ENCODE measurements at regions not wholly inside any gene's neighbourhood (a gene's known extent, or its start where the extent isn't known, plus 50 kb on each side); places are given as distances from the start of the nearest gene placed in this dataset.
A peak's percentile ranks its signal among the peaks of the same experiment; 100 is the strongest.

GRCh38 chr1:25034736-25035522, 104.9 kb upstream of the RUNX3 start:
- H3K9me1 ChIP-seq (ENCODE audit: insufficient read depth, low read length) = peaks cover 6% of the 10 kb centered on the region; the same call in 1 of the 2 replicates
- POLR2A ChIA-PET (ENCODE audit: unreplicated experiment) = no interaction called here
- H3K23ac ChIP-seq (ENCODE audit: low read depth, low read length) = no peak overlapping the region
- no peak overlapping the region for H3K4me3 ChIP-seq (ENCODE audit: insufficient read depth, low read depth, low read length)
- ATAC-seq (ENCODE audit: low read depth) = no peak
- no peak overlapping the region for H2AK9ac ChIP-seq (replicated peaks; ENCODE audit: low read depth, low read length, poor library complexity)
- dilution Hi-C loops (cut with HindIII; ENCODE audit: low sequenced_read_pairs, unreplicated experiment) = no loop called here
- peak overlapping the region; percentile 32 for H2AK5ac ChIP-seq (ENCODE audit: low read depth, low read length)
- CTCF ChIA-PET = interaction anchor here (0.5 kb wide), 1 partner anchor 180 kb away, joined by 3 read pairs; no protein-coding TSS in a partner anchor
- no peaks in the 10 kb centered on the region for H3K79me1 ChIP-seq (ENCODE audit: low read depth in 1 of 2, low read length in 2 of 2)
- H3K56ac ChIP-seq (ENCODE audit: extremely low read depth, insufficient read depth, low read length) = no peak overlapping the region
- H2AFZ ChIP-seq (replicated peaks; ENCODE audit: low read length, poor library complexity) = peak overlapping the region; percentile 6
- in situ Hi-C loops (cut with MboI; ENCODE audit: low sequenced_read_pairs) = loop anchor here (5.0 kb wide), 1 partner anchor 93 kb away; no protein-coding TSS in a partner anchor
- TF ChIP-seq SMC3 (IDR thresholded peaks at IDR 0.05; ENCODE audit: low read depth, low read length) (no peak), CTCF (conservative IDR thresholded peaks at IDR 0.05; ENCODE audit: low read depth, low read length) (no peak), MAZ (IDR thresholded peaks at IDR 0.05; ENCODE audit: borderline replicate concordance, low read depth, low read length) (no peak)
- WGBS, 2 experiments (ENCODE audit: extremely low coverage in 2 of 2, insufficient read length in 1 of 2) = no CpG with 5 or more reads among the region's 14 CpGs
- H3K18ac ChIP-seq (ENCODE audit: low read depth, low read length) = no peak overlapping the region
- DNase-seq = no peak
- no peak overlapping the region for H2BK120ac ChIP-seq (ENCODE audit: low read depth, low read length)
- no peaks in the 10 kb centered on the region for H4K20me1 ChIP-seq (ENCODE audit: insufficient read depth, low read length)
- no peak overlapping the region for H3K27ac ChIP-seq (ENCODE audit: insufficient read depth, low read length)
- no peaks in the 10 kb centered on the region for H3K9me3 ChIP-seq (ENCODE audit: control insufficient read depth, insufficient read depth, low read length)
- no peak overlapping the region for H4K8ac ChIP-seq (ENCODE audit: low read depth in 2 of 2, low read length in 2 of 2)
- H4K5ac ChIP-seq (ENCODE audit: low read depth, low read length) = no peak overlapping the region
- intact Hi-C loops (cut with micrococcal nuclease) = no loop called here
- no peak overlapping the region for H2BK5ac ChIP-seq (ENCODE audit: low read depth, low read length, poor library complexity, severe bottlenecking)
- no peak overlapping the region for H3K9ac ChIP-seq (ENCODE audit: low read depth, low read length)
- no peak overlapping the region for H3K14ac ChIP-seq (replicated peaks; ENCODE audit: low read depth, low read length)
- H4K91ac ChIP-seq (ENCODE audit: insufficient read depth, low read depth, low read length) = no peak overlapping the region; the same call in 1 of the 2 replicates
- no peak overlapping the region for H3K4ac ChIP-seq (ENCODE audit: low read depth, low read length)
- H2BK15ac ChIP-seq (ENCODE audit: low read depth, low read length) = no peak overlapping the region
- H3K27me3 ChIP-seq (ENCODE audit: control insufficient read depth, insufficient read depth, low read length) = peaks cover 6% of the 10 kb centered on the region; the same call in 1 of the 2 replicates
- H3K4me2 ChIP-seq (ENCODE audit: low read depth, low read length) = no peak overlapping the region
- BruUV-seq (replicated peaks) = no TSS peak
- H2BK20ac ChIP-seq (ENCODE audit: low read depth, low read length) = peak overlapping the region; percentile 48; the same call in 1 of the 2 replicates
- no peaks in the 10 kb centered on the region for H3K4me1 ChIP-seq (ENCODE audit: control insufficient read depth, insufficient read depth, low read length)
- H3K36me3 ChIP-seq (ENCODE audit: control insufficient read depth, insufficient read depth, low read length) = no peaks in the 10 kb centered on the region

Measured in IMR-90 (cell line).